Esophagus muscularis mucosa (tissue), 2 donors: ENCODE measurements at regions not wholly inside any gene's neighbourhood (a gene's known extent, or its start where the extent isn't known, plus 50 kb on each side); places are given as distances from the start of the nearest gene placed in this dataset.

ENCODE experiments used
- EP300 ChIP-seq: sonication (generic); formaldehyde crosslinking; IDR thresholded peaks from one replicate; pipeline ENCODE4 v1.6.1; 2017; ENCODE audit warnings: antibody characterized with exemption
- POLR2A ChIP-seq: fragments of 450-650 bp; IDR thresholded peaks from one replicate; pipeline ENCODE4 v1.6.1; 2017; ENCODE audit warnings: antibody characterized with exemption, moderate library complexity, mild to moderate bottlenecking, low read depth

GRCh38 chr1:36741066-36741465, 258.4 kb upstream of the CSF3R start:
- TF ChIP-seq POLR2A (no peak), EP300 (no peak)
